Astrocyte of the cerebellum (primary cell): ENCODE measurements at regions not wholly inside any gene's neighbourhood (a gene's known extent, or its start where the extent isn't known, plus 50 kb on each side); places are given as distances from the start of the nearest gene placed in this dataset.

Source experiments
- DNase-seq: peaks from one replicate; pipeline ENCODE4 v3.0.0-alpha.2; 2011; ENCODE audit warnings: low read depth
- H3K4me3 ChIP-seq: 2 replicates; pipeline ENCODE4 v1.5.1; 2011; ENCODE audit warnings: mild to moderate bottlenecking, low read depth, low read length, moderate library complexity
- CTCF ChIP-seq: IDR thresholded peaks from 2 replicates; pipeline ENCODE4 v1.5.1; 2012; ENCODE audit warnings: low read length, low read depth, moderate library complexity, mild to moderate bottlenecking; ENCODE audit errors: missing control alignments
- in situ Hi-C: cut with HindIII; loops from 2 replicates; pipeline ENCODE4 v1.10.0; 2017; ENCODE audit warnings: low sequenced_read_pairs

DNA sequence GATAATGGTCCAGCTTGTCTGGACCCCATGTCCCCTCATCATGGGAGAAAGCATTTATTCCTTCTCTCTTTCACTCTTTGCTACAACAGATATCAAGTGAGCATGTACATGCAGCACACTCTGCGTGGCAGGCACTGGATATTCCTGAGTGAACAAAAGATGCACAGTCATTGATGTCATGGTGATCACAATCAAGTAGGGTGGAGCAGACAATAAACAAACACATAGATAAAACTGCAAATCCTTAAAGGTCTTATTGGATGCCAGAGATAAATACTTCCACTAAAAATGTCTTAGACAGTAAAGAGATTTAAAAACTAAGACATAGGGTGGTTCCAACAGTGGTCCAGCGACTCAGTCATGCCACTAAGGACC, 178.0 kb downstream of the ZC3H11B start:
- DNase-seq, result no peak
- no peak for TF ChIP-seq CTCF
- no peak overlapping the region for H3K4me3 ChIP-seq
- in situ Hi-C loops, result no loop called here

DNA sequence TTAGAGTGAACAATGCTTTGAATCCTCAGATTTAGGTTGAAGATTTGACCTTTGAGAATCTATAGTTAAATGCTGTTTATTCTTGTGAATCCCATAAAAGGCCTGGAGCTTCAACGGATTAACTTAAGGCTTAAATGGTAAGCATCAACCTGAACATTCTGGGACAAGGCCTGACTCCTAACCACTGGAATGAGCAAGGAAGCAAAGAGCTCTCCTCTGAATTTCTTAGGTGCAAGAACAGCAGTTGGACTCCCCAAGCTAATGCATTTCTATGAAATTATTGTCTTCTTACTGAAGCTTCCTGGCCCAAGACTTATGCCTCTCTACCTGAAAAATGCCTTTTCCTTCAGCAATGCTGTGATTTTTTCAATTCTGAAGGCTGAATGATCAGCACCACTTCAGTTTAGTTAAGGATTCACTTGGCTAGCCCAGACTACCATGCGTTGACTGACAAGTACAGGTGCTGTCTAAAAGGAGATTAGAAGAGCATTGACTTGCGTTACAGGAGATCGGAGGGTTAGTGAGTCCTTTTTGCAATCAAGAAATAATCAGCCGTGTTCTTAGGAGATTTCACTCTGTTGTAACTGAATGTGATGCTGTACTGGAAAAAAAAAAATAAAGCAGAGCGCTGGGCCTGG, 178.5 kb downstream of the ZC3H11B start:
- no peak for TF ChIP-seq CTCF
- DNase-seq, result no peak
- in situ Hi-C loops, result no loop called here
- H3K4me3 ChIP-seq, result no peak overlapping the region

DNA sequence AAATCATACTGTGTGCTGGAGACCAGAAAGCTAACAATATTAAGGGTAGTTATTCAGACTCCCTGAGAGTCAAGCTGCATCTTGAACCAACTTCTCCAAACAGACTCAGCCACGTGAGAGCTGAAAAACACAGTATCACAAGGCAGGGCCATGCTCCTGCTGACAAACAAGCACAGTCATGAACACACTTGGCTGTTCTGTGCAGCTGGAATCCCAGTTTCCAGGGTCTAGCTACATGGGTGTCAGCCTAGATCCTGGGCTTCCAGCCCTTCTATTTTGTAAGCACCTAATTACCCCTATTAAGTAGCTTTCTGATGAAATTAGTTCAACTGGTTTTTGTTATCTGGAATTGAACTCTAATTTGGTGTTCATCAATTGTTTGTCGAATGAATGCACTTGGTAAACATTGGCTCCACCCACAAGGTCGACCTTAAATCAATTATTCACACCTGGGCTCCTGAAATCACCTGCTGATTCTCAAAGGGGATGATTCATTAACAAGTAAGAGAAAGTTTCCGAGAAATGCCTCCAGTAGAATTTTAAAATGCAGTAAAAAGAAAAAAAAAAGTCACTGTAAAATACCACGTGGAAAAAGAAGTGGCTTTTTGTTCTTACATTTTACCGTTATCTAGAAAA, 179.3 kb downstream of the ZC3H11B start:
- no peak for TF ChIP-seq CTCF
- in situ Hi-C loops, result no loop called here
- H3K4me3 ChIP-seq, result no peak overlapping the region
- DNase-seq, result no peak

DNA sequence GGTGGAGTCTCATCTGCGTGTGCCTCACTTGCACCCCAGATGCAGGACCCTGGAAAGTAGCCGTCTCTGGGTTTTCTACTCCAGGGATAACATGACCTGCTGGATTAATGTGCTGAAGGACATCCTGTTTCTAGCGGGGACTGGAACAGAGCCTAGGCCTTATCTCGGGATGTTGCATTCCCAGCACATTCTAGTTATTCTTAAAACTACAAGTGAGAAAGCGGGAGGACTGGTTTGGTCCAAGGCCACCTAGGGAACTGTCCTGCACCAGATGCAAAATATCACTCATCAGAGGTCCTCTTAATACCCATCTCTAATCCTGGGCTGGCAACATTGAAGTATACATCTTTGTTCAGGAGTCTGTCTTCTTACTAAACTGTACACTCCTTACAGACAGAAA, 179.9 kb downstream of the ZC3H11B start:
- DNase-seq, result no peak
- TF ChIP-seq CTCF, result no peak
- H3K4me3 ChIP-seq, result no peak overlapping the region
- in situ Hi-C loops, result no loop called here

DNA sequence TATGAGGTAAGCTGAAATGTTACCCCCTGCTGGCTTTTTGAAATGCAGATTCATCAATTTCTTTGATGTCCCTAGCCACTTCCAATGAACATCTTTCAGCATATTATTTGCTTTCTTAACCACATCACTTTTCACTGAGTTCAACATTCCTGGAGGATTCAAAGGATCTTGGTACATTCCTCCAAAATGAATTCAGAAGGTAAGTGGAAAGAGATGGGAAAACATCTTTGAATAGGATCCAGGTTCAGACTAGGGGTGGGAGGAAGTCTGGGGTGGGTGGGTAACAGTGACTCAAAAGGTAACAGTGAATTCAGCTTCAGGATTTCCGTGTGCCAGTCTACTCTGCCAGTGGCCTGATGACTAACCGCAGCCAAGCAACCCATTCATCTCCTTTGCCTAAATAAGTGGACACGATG, 180.7 kb downstream of the ZC3H11B start:
- TF ChIP-seq CTCF, result no peak
- peak; percentile 51 for DNase-seq
- no peak overlapping the region for H3K4me3 ChIP-seq
- in situ Hi-C loops, result no loop called here

GRCh38 chr1:219430419-219430818, 182.5 kb downstream of the ZC3H11B start:
- in situ Hi-C loops, result no loop called here
- H3K4me3 ChIP-seq, result no peak overlapping the region
- no peak for TF ChIP-seq CTCF
- no peak for DNase-seq
